IMR-90 (cell line): ENCODE measurements at regions not wholly inside any gene's neighbourhood (a gene's known extent, or its start where the extent isn't known, plus 50 kb on each side); places are given as distances from the start of the nearest gene placed in this dataset.

Source experiments
- ATAC-seq: fragments of 200-7000 bp; cut with Tn5 transposase; 2 replicates; pipeline ENCODE4 v1.9.1; 2020; ENCODE audit warnings: low read depth, mild to moderate bottlenecking, moderate library complexity
- BruUV-seq: library from RNA; stranded (reverse); fragments of 400-500 nt; replicated peaks from 2 replicates; lab custom pipeline; 2021; lab: Mats Ljungman, UMichigan
- CTCF ChIA-PET: fragments of 300-600 bp; formaldehyde crosslinking; extraction: SDS; loops from one replicate; lab custom pipeline; 2021; ENCODE audit warnings: antibody characterized with exemption; lab: Yijun Ruan, JAX
- POLR2A ChIA-PET: fragments of 300-600 bp; sonication (Branson Sonifier 250); formaldehyde crosslinking; loops from one replicate; lab custom pipeline; 2022; ENCODE audit warnings: antibody characterized with exemption; ENCODE audit not compliant: unreplicated experiment; lab: Charles Lee
- DNase-seq: peaks from one replicate; pipeline ENCODE4 v3.0.0; 2013
- H2AFZ ChIP-seq: replicated peaks from 2 replicates; pipeline ENCODE3; 2013; ENCODE audit warnings: low read length, mild to moderate bottlenecking; ENCODE audit not compliant: poor library complexity
- H2AK5ac ChIP-seq: 2 replicates; pipeline ENCODE4 v1.6.1; 2013; ENCODE audit warnings: low read depth, low read length, inconsistent platforms
- H2AK9ac ChIP-seq: replicated peaks from 2 replicates; pipeline ENCODE3; 2013; ENCODE audit warnings: mild to moderate bottlenecking, low read depth, low read length, moderate library complexity; ENCODE audit not compliant: poor library complexity
- H2BK120ac ChIP-seq: 2 replicates; pipeline ENCODE4 v1.6.1; 2013; ENCODE audit warnings: low read depth, low read length, inconsistent platforms
- H2BK15ac ChIP-seq: 3 replicates; pipeline ENCODE4 v1.6.1; 2013; ENCODE audit warnings: low read depth, low read length, inconsistent platforms
- H2BK20ac ChIP-seq: 2 replicates; pipeline ENCODE4 v1.6.1; 2013; ENCODE audit warnings: low read depth, mild to moderate bottlenecking, inconsistent platforms, low read length, moderate library complexity
- H2BK5ac ChIP-seq: 2 replicates; pipeline ENCODE4 v1.6.1; 2013; ENCODE audit warnings: mild to moderate bottlenecking, low read depth, low read length, inconsistent platforms; ENCODE audit not compliant: poor library complexity, severe bottlenecking
- H3K14ac ChIP-seq: replicated peaks from 2 replicates; pipeline ENCODE4 v1.6.1; 2013; ENCODE audit warnings: low read depth, low read length, inconsistent platforms
- H3K18ac ChIP-seq: 2 replicates; pipeline ENCODE4 v1.6.1; 2013; ENCODE audit warnings: low read depth, low read length, control low read depth
- H3K23ac ChIP-seq: 2 replicates; pipeline ENCODE4 v1.6.1; 2013; ENCODE audit warnings: low read depth, low read length, inconsistent platforms
- H3K27ac ChIP-seq: 2 replicates; pipeline ENCODE4 v1.5.1; 2013; ENCODE audit warnings: mild to moderate bottlenecking, control low read depth, low read length; ENCODE audit not compliant: insufficient read depth
- H3K27me3 ChIP-seq: 2 replicates; pipeline ENCODE4 v1.6.1; 2013; ENCODE audit warnings: low read length; ENCODE audit not compliant: control insufficient read depth, insufficient read depth
- H3K36me3 ChIP-seq: 2 replicates; pipeline ENCODE4 v1.6.1; 2013; ENCODE audit warnings: low read length, mixed read lengths; ENCODE audit not compliant: control insufficient read depth, insufficient read depth
- H3K4ac ChIP-seq: 2 replicates; pipeline ENCODE4 v1.6.1; 2013; ENCODE audit warnings: low read depth, low read length, inconsistent platforms
- H3K4me1 ChIP-seq: 2 replicates; pipeline ENCODE4 v1.6.1; 2013; ENCODE audit warnings: low read length, mixed read lengths; ENCODE audit not compliant: control insufficient read depth, insufficient read depth
- H3K4me2 ChIP-seq: 2 replicates; pipeline ENCODE4 v1.6.1; 2013; ENCODE audit warnings: low read depth, mild to moderate bottlenecking, control low read depth, low read length, moderate library complexity
- H3K4me3 ChIP-seq: 2 replicates; pipeline ENCODE4 v1.5.1; 2013; ENCODE audit warnings: low read depth, mild to moderate bottlenecking, control low read depth, low read length, moderate library complexity; ENCODE audit not compliant: insufficient read depth
- H3K56ac ChIP-seq: 2 replicates; pipeline ENCODE4 v1.6.1; 2013; ENCODE audit warnings: low read length, inconsistent platforms; ENCODE audit not compliant: insufficient read depth; ENCODE audit errors: extremely low read depth
- H3K79me1 ChIP-seq, 2 experiments: 2 replicates each; pipeline ENCODE4 v1.6.1; 2013; ENCODE audit warnings: low read length in 2 of 2, inconsistent platforms in 1 of 2, low read depth in 1 of 2
- H3K9ac ChIP-seq: 2 replicates; pipeline ENCODE4 v1.6.1; 2013; ENCODE audit warnings: low read depth, low read length, control low read depth
- H3K9me1 ChIP-seq: 2 replicates; pipeline ENCODE4 v1.6.1; 2013; ENCODE audit warnings: low read length, inconsistent platforms; ENCODE audit not compliant: insufficient read depth
- H3K9me3 ChIP-seq: 2 replicates; pipeline ENCODE4 v1.6.1; 2013; ENCODE audit warnings: low read length; ENCODE audit not compliant: control insufficient read depth, insufficient read depth
- H4K20me1 ChIP-seq: 2 replicates; pipeline ENCODE4 v1.6.1; 2013; ENCODE audit warnings: low read length, inconsistent platforms; ENCODE audit not compliant: insufficient read depth
- H4K5ac ChIP-seq: 2 replicates; pipeline ENCODE4 v1.6.1; 2013; ENCODE audit warnings: mild to moderate bottlenecking, low read depth, low read length, control low read depth
- H4K8ac ChIP-seq, 2 experiments: 2 replicates each; pipeline ENCODE4 v1.6.1; 2013; ENCODE audit warnings: low read depth in 2 of 2, low read length in 2 of 2, control low read depth in 1 of 2, inconsistent platforms in 1 of 2
- H4K91ac ChIP-seq: 2 replicates; pipeline ENCODE4 v1.6.1; 2013; ENCODE audit warnings: low read depth, low read length, inconsistent platforms; ENCODE audit not compliant: insufficient read depth
- CHD1 ChIP-seq: IDR thresholded peaks from 2 replicates; pipeline ENCODE4 v1.6.1; 2012; ENCODE audit warnings: low read depth, low read length, improper control_type of control experiment
- FOS ChIP-seq: fragments of 150-350 bp; IDR thresholded peaks from 2 replicates; pipeline ENCODE4 v1.6.1; 2016; ENCODE audit warnings: low read depth, low read length
- MAFK ChIP-seq: IDR thresholded peaks from 2 replicates; pipeline ENCODE4 v1.6.1; 2012; ENCODE audit warnings: low read depth, low read length, improper control_type of control experiment
- MAZ ChIP-seq: IDR thresholded peaks from 2 replicates; pipeline ENCODE4 v1.6.1; 2012; ENCODE audit warnings: low read depth, mild to moderate bottlenecking, low read length, improper control_type of control experiment, moderate library complexity, borderline replicate concordance
- POLR2A ChIP-seq: IDR thresholded peaks from 2 replicates; pipeline ENCODE4 v1.6.1; 2012; ENCODE audit warnings: mild to moderate bottlenecking, low read depth, low read length
- RCOR1 ChIP-seq: IDR thresholded peaks from 2 replicates; pipeline ENCODE4 v1.6.1; 2012; ENCODE audit warnings: mild to moderate bottlenecking, low read length, improper control_type of control experiment; ENCODE audit not compliant: insufficient replicate concordance
- SMC3 ChIP-seq: fragments of 150-350 bp; IDR thresholded peaks from 2 replicates; pipeline ENCODE4 v1.6.1; 2016; ENCODE audit warnings: low read depth, mild to moderate bottlenecking, antibody characterized with exemption, low read length, moderate library complexity
- WGBS, 2 experiments: methylation state at CpG; one replicate each; pipeline versions ENCODE4 v1.1.5 to v1.1.7; 2013; ENCODE audit warnings: missing lambda C conversion rate in 2 of 2; ENCODE audit not compliant: insufficient read length in 1 of 2; ENCODE audit errors: extremely low coverage in 2 of 2; 5-methylcytosine and 5-hydroxymethylcytosine counted together
- dilution Hi-C: fragments of 300-500 bp; cut with HindIII; formaldehyde crosslinking; loops from one replicate; pipeline ENCODE4 v1.14.3; 2018; ENCODE audit warnings: low sequenced_read_pairs; ENCODE audit not compliant: unreplicated experiment
- in situ Hi-C: fragments of 300-500 bp; cut with MboI; formaldehyde crosslinking; loops from 3 replicates; pipeline ENCODE4 v1.14.3; 2019; ENCODE audit warnings: low sequenced_read_pairs, inconsistent platforms, mixed read lengths
- intact Hi-C: fragments of 100-400 bp; cut with micrococcal nuclease; formaldehyde crosslinking; loops from 2 replicates; pipeline ENCODE4 v1.10.0; 2022
- TF ChIP-seq, protein P1 (sequence below): conservative IDR thresholded peaks from 2 replicates; pipeline ENCODE4 v1.5.1; 2012; ENCODE audit warnings: mild to moderate bottlenecking, low read depth, low read length, improper control_type of control experiment
- TF ChIP-seq, protein P2 (sequence below): fragments of 150-350 bp; IDR thresholded peaks from 2 replicates; pipeline ENCODE4 v1.6.1; 2016; ENCODE audit warnings: low read depth, mild to moderate bottlenecking, low read length, moderate library complexity, borderline replicate concordance
- TF ChIP-seq, protein P3 (sequence below): fragments of 150-350 bp; IDR thresholded peaks from 2 replicates; pipeline ENCODE4 v1.6.1; 2017; ENCODE audit warnings: mild to moderate bottlenecking, antibody characterized with exemption, low read length, low read depth

DNA sequence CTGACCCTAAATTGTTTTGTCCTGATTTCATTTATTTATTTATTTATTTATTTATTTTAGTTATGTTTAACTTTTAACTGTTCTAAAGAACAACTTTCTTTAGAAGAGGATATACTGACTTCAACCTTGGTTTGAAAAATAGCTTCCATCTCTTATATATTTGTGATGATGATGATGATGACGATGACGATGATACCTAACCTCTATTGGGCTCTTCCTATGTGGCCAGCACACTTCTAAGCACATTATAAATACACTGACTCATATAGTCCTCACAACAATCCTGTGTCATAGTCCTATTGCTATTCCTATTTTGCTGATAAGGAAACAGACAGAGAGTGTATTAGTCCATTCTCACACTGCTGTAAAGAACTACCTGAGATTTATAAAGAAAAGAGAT lies 162.9 kb upstream of the KIAA1217 start:
- Histone ChIP-seq H2BK15ac (no peak overlapping the region), H3K27me3 (no peaks in the 10 kb centered on the region), H3K4me2 (no peak overlapping the region), H2AK9ac (no peak overlapping the region), H3K27ac (no peak overlapping the region), H2BK20ac (no peak overlapping the region), H3K4me3 (no peak overlapping the region), H3K4ac (no peak overlapping the region), H4K91ac (no peak overlapping the region), H2AK5ac (no peak overlapping the region), H4K5ac (no peak overlapping the region), H4K20me1 (no peaks in the 10 kb centered on the region), H3K56ac (no peak overlapping the region), H4K8ac (no peak overlapping the region), H3K23ac (no peak overlapping the region), H2AFZ (no peak overlapping the region), H3K36me3 (no peaks in the 10 kb centered on the region), H3K9ac (no peak overlapping the region), H3K4me1 (no peaks in the 10 kb centered on the region), H3K18ac (no peak overlapping the region), H2BK5ac (no peak overlapping the region), H3K79me1 (no peaks in the 10 kb centered on the region), H3K14ac (no peak overlapping the region), H2BK120ac (no peak overlapping the region), H3K9me3 (peaks cover 3% of the 10 kb centered on the region; the same call in 1 of the 2 replicates), H3K9me1 (no peaks in the 10 kb centered on the region)
- CTCF ChIA-PET: no interaction called here
- no peak for DNase-seq
- intact Hi-C loops (no loop called here), dilution Hi-C loops (no loop called here), in situ Hi-C loops (no loop called here)
- TF ChIP-seq SMC3 (no peak), POLR2A (no peak), MAFK (no peak), FOS (no peak), CHD1 (no peak), RCOR1 (no peak), MAZ (no peak)
- TF ChIP-seq, protein P1, sequence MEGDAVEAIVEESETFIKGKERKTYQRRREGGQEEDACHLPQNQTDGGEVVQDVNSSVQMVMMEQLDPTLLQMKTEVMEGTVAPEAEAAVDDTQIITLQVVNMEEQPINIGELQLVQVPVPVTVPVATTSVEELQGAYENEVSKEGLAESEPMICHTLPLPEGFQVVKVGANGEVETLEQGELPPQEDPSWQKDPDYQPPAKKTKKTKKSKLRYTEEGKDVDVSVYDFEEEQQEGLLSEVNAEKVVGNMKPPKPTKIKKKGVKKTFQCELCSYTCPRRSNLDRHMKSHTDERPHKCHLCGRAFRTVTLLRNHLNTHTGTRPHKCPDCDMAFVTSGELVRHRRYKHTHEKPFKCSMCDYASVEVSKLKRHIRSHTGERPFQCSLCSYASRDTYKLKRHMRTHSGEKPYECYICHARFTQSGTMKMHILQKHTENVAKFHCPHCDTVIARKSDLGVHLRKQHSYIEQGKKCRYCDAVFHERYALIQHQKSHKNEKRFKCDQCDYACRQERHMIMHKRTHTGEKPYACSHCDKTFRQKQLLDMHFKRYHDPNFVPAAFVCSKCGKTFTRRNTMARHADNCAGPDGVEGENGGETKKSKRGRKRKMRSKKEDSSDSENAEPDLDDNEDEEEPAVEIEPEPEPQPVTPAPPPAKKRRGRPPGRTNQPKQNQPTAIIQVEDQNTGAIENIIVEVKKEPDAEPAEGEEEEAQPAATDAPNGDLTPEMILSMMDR: no peak
- TF ChIP-seq, protein P2, sequence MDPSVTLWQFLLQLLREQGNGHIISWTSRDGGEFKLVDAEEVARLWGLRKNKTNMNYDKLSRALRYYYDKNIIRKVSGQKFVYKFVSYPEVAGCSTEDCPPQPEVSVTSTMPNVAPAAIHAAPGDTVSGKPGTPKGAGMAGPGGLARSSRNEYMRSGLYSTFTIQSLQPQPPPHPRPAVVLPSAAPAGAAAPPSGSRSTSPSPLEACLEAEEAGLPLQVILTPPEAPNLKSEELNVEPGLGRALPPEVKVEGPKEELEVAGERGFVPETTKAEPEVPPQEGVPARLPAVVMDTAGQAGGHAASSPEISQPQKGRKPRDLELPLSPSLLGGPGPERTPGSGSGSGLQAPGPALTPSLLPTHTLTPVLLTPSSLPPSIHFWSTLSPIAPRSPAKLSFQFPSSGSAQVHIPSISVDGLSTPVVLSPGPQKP: no peak
- TF ChIP-seq, protein P3, sequence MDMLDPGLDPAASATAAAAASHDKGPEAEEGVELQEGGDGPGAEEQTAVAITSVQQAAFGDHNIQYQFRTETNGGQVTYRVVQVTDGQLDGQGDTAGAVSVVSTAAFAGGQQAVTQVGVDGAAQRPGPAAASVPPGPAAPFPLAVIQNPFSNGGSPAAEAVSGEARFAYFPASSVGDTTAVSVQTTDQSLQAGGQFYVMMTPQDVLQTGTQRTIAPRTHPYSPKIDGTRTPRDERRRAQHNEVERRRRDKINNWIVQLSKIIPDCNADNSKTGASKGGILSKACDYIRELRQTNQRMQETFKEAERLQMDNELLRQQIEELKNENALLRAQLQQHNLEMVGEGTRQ: no peak
- BruUV-seq: no TSS peak
- no peak for ATAC-seq
- WGBS, 2 experiments: no CpG with 5 or more reads among the region's 2 CpGs
- POLR2A ChIA-PET: no interaction called here
